Keratinocyte (primary cell): ENCODE measurements at regions not wholly inside any gene's neighbourhood (a gene's known extent, or its start where the extent isn't known, plus 50 kb on each side); places are given as distances from the start of the nearest gene placed in this dataset.

ENCODE experiments used
- DNase-seq: peaks from one replicate; pipeline ENCODE4 v3.0.0-alpha.2; 2011; ENCODE audit warnings: low read depth, missing footprints, low spot score
- FAIRE-seq: peaks from 2 replicates; lab custom pipeline; 2011; peaks lifted over from hg19 to GRCh38; lab: Jason Lieb, UNC
- H2AFZ ChIP-seq: 2 replicates; pipeline ENCODE4 v1.6.0; 2012; ENCODE audit warnings: low read length, control low read depth, inconsistent platforms; ENCODE audit not compliant: control insufficient read depth
- H3K27ac ChIP-seq: 2 replicates; pipeline ENCODE4 v1.5.1; 2011; ENCODE audit warnings: low read length; ENCODE audit not compliant: control insufficient read depth, insufficient read depth
- H3K27me3 ChIP-seq: 3 replicates; pipeline ENCODE4 v1.6.0; 2011; ENCODE audit warnings: low read length; ENCODE audit not compliant: control insufficient read depth, insufficient read depth; ENCODE audit errors: extremely low read depth
- H3K36me3 ChIP-seq, 2 experiments: 2 replicates in 1 of 2; 3 replicates in 1 of 2; pipeline ENCODE4 v1.5.1; 2011; ENCODE audit warnings: low read length in 2 of 2, mild to moderate bottlenecking in 1 of 2; ENCODE audit not compliant: control insufficient read depth in 2 of 2, insufficient read depth in 2 of 2; ENCODE audit errors: extremely low read depth in 1 of 2
- H3K4me1 ChIP-seq: 3 replicates; pipeline ENCODE4 v1.5.1; 2011; ENCODE audit warnings: low read length; ENCODE audit not compliant: control insufficient read depth, insufficient read depth; ENCODE audit errors: extremely low read depth
- H3K4me2 ChIP-seq: 3 replicates; pipeline ENCODE4 v1.6.0; 2011; ENCODE audit warnings: low read depth, low read length; ENCODE audit not compliant: control insufficient read depth, insufficient read depth; ENCODE audit errors: extremely low read depth
- H3K4me3 ChIP-seq, 3 experiments: fragments of 200-600 bp in 1 of 3; sonication (generic) in 1 of 3; 2 replicates in 2 of 3; 3 replicates in 1 of 3; pipeline ENCODE4 v1.5.1; 2011 to 2016; ENCODE audit warnings: low read length in 3 of 3, mild to moderate bottlenecking in 3 of 3, control low read depth in 2 of 3, inconsistent platforms in 1 of 3, low read depth in 1 of 3, mixed read lengths in 1 of 3, mixed run types in 1 of 3, moderate library complexity in 1 of 3; ENCODE audit not compliant: control insufficient read depth in 2 of 3, insufficient read depth in 2 of 3; ENCODE audit errors: extremely low read depth in 1 of 3
- H3K79me2 ChIP-seq: 2 replicates; pipeline ENCODE4 v1.6.0; 2012; ENCODE audit warnings: low read length; ENCODE audit not compliant: control insufficient read depth, insufficient read depth
- H3K9ac ChIP-seq: 3 replicates; pipeline ENCODE4 v1.6.0; 2011; ENCODE audit warnings: low read length; ENCODE audit not compliant: control insufficient read depth, insufficient read depth; ENCODE audit errors: extremely low read depth
- H3K9me1 ChIP-seq: 3 replicates; pipeline ENCODE4 v1.6.0; 2011; ENCODE audit warnings: low read length; ENCODE audit not compliant: control insufficient read depth, insufficient read depth; ENCODE audit errors: extremely low read depth
- H3K9me3 ChIP-seq: 2 replicates; pipeline ENCODE4 v1.5.1; 2012; ENCODE audit warnings: low read depth, low read length; ENCODE audit not compliant: control insufficient read depth
- H4K20me1 ChIP-seq: 3 replicates; pipeline ENCODE4 v1.6.0; 2011; ENCODE audit warnings: low read length; ENCODE audit not compliant: control insufficient read depth, insufficient read depth; ENCODE audit errors: extremely low read depth
- CTCF ChIP-seq, 3 experiments: IDR thresholded peaks in 1 of 3; conservative IDR thresholded peaks in 1 of 3; optimal IDR thresholded peaks in 1 of 3; 2 replicates in 2 of 3; 3 replicates in 1 of 3; pipeline versions ENCODE3 to v1.5.1; 2011; ENCODE audit warnings: low read length in 3 of 3, mild to moderate bottlenecking in 3 of 3, moderate library complexity in 2 of 3, control low read depth in 1 of 3, inconsistent platforms in 1 of 3; ENCODE audit not compliant: insufficient read depth in 2 of 3; ENCODE audit errors: extremely low read depth in 1 of 3
- EZH2 ChIP-seq: IDR thresholded peaks from one replicate; pipeline ENCODE4 v1.6.1; 2012; ENCODE audit warnings: inconsistent platforms, mild to moderate bottlenecking, low read length, moderate library complexity
- dilution Hi-C: fragments of 300-500 bp; cut with MboI; formaldehyde crosslinking; loops from one replicate; pipeline ENCODE4 v1.7.0; 2020; ENCODE audit warnings: low sequenced_read_pairs; ENCODE audit not compliant: extremely low pct_ligation_motif_present

- FAIRE-seq (no peak), DNase-seq (no peak)
- no peaks in the 10 kb centered on the region for H3K9me3 ChIP-seq
- TF ChIP-seq EZH2 (no peak), CTCF (optimal IDR thresholded peaks at IDR 0.05 in 1 of 3, IDR thresholded peaks at IDR 0.05 in 1 of 3, conservative IDR thresholded peaks at IDR 0.05 in 1 of 3; ENCODE audit: extremely low read depth in 1 of 3, insufficient read depth in 2 of 3, low read length in 3 of 3) (no peak)
- H3K9ac ChIP-seq = no peak overlapping the region
- no peak overlapping the region for H3K27ac ChIP-seq
- H3K9me1 ChIP-seq = no peaks in the 10 kb centered on the region
- no peak overlapping the region for H3K4me2 ChIP-seq
- no peaks in the 10 kb centered on the region for H3K27me3 ChIP-seq
- H3K4me1 ChIP-seq = no peaks in the 10 kb centered on the region
- H3K79me2 ChIP-seq = no peaks in the 10 kb centered on the region
- dilution Hi-C loops = no loop called here
- H3K36me3 ChIP-seq = no peaks in the 10 kb centered on the region
- no peak overlapping the region for H3K4me3 ChIP-seq
- no peaks in the 10 kb centered on the region for H4K20me1 ChIP-seq
- H2AFZ ChIP-seq = no peak overlapping the region
Observed at GRCh38 chr14:43369710-43370564, 1137.1 kb downstream of the FSCB start.

GRCh38 chr14:43362586-43362985 is 1144.5 kb downstream of the FSCB start:
- Histone ChIP-seq H3K9me1 (no peaks in the 10 kb centered on the region), H3K4me3 (no peak overlapping the region), H3K79me2 (no peaks in the 10 kb centered on the region), H3K9ac (no peak overlapping the region), H3K9me3 (no peaks in the 10 kb centered on the region), H4K20me1 (no peaks in the 10 kb centered on the region), H3K36me3 (no peaks in the 10 kb centered on the region), H3K4me1 (no peaks in the 10 kb centered on the region), H3K27me3 (no peaks in the 10 kb centered on the region), H2AFZ (no peak overlapping the region), H3K4me2 (no peak overlapping the region), H3K27ac (no peak overlapping the region)
- dilution Hi-C loops = no loop called here
- FAIRE-seq (no peak), DNase-seq (no peak)
- TF ChIP-seq CTCF (optimal IDR thresholded peaks at IDR 0.05 in 1 of 3, IDR thresholded peaks at IDR 0.05 in 1 of 3, conservative IDR thresholded peaks at IDR 0.05 in 1 of 3; ENCODE audit: extremely low read depth in 1 of 3, insufficient read depth in 2 of 3, low read length in 3 of 3) (no peak), EZH2 (no peak)
